AG09309 (cell line): ENCODE measurements at regions not wholly inside any gene's neighbourhood (a gene's known extent, or its start where the extent isn't known, plus 50 kb on each side); places are given as distances from the start of the nearest gene placed in this dataset.

Experiments
- DNase-seq: peaks from one replicate; pipeline ENCODE4 v3.0.0-alpha.2; 2010; ENCODE audit warnings: low read depth
- H3K4me3 ChIP-seq: 2 replicates; pipeline ENCODE4 v1.5.1; 2011; ENCODE audit warnings: mild to moderate bottlenecking, low read depth, low read length, moderate library complexity; ENCODE audit not compliant: control insufficient read depth
- TF ChIP-seq, protein P1 (sequence below): IDR thresholded peaks from 2 replicates; pipeline ENCODE4 v1.5.1; 2011; ENCODE audit warnings: mild to moderate bottlenecking, low read depth, low read length, inconsistent platforms; ENCODE audit not compliant: insufficient read depth, control insufficient read depth; ENCODE audit errors: missing control alignments

DNA sequence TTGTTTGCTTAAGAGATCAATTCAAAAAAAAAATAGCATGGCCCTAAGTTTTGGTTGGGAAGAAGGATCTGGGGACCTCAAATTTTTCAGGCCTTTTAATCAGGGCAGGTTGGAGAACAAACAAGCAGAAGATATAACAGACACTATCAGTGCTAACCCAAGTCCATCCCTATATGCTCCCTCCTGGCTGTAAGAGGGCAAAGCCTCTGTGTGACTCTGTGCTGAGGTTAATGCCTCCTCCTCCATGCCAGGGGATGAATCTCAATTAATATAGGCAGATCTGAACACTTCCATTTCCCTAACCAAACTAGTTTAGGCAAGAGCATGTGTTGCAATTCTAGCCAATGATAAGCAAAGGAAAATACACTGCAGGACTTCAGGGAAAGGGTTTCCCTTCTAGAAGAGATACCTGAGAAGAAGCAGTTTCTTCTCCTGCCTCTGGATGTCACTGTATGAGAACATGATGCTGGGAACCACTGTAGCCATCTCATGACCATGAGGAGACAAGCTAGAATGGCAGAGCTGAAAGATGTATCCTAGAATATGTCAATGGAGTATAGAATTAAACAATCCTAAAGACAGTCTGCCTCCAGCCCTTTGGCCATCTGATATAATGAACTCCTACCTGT is 76.0 kb downstream of the CHD9NB start:
- peak; percentile 5 for DNase-seq
- no peak overlapping the region for H3K4me3 ChIP-seq
- TF ChIP-seq, protein P1, sequence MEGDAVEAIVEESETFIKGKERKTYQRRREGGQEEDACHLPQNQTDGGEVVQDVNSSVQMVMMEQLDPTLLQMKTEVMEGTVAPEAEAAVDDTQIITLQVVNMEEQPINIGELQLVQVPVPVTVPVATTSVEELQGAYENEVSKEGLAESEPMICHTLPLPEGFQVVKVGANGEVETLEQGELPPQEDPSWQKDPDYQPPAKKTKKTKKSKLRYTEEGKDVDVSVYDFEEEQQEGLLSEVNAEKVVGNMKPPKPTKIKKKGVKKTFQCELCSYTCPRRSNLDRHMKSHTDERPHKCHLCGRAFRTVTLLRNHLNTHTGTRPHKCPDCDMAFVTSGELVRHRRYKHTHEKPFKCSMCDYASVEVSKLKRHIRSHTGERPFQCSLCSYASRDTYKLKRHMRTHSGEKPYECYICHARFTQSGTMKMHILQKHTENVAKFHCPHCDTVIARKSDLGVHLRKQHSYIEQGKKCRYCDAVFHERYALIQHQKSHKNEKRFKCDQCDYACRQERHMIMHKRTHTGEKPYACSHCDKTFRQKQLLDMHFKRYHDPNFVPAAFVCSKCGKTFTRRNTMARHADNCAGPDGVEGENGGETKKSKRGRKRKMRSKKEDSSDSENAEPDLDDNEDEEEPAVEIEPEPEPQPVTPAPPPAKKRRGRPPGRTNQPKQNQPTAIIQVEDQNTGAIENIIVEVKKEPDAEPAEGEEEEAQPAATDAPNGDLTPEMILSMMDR = peak; percentile 38

DNA sequence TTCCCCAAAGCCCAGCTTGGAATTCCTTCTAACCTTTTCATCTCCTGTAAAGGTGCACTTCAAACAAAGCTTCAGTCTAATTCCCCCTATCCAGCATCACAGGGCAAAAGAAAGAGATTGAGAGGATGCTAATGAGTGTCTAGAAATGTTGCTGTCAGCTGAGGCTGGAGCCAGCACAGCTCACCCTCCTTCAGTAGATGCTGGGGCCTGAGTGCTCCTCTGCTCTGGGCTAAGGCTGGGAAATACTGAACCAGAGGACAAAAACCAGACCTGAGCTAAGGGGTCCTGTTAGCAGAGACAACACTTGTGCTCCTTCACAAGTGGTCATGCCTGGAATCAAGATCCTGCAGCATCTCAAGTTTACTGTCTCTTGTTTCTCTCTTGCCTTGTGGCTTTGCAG is 85.0 kb downstream of the CHD9NB start:
- no peak for DNase-seq
- TF ChIP-seq, protein P1 = no peak
- no peak overlapping the region for H3K4me3 ChIP-seq

DNA sequence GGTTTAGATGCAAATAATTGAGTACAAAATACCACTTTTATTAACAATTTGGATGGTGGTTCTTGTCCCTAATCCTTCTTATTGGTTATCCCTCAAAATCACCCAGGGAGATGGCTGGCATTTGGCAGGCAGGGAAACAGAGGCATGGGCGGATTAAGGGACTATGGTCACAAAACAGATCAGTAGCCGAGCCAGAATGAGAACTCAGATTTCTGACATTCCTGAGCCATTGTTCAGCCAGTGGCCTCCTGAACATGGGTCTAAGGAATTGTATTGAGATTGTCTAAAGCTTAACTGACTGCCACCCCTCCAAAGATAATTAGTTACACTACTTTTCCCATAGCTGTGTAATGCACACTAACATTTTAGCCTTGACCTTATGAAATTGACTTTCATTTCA is 88.4 kb downstream of the CHD9NB start:
- no peak for DNase-seq
- no peak overlapping the region for H3K4me3 ChIP-seq
- TF ChIP-seq, protein P1 = no peak

DNA sequence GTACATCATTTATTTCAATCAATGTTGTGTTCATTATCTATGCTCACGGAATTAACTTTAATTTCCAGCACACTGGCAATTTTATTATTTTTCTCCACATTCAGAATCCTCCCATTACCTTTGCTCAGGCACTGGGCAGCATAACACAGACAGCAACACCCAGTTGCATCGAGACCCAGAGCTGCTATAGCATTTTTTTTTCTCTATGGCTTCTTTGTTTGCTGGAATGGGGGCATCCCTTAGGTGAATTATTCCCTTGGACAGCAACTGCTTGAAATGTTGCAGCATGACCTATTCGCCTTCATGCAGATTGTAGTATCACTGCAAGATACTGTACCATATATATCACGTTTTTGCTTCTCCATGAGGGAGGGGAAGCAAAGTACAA is 88.8 kb downstream of the CHD9NB start:
- no peak for DNase-seq
- TF ChIP-seq, protein P1 = no peak
- H3K4me3 ChIP-seq = no peak overlapping the region

DNA sequence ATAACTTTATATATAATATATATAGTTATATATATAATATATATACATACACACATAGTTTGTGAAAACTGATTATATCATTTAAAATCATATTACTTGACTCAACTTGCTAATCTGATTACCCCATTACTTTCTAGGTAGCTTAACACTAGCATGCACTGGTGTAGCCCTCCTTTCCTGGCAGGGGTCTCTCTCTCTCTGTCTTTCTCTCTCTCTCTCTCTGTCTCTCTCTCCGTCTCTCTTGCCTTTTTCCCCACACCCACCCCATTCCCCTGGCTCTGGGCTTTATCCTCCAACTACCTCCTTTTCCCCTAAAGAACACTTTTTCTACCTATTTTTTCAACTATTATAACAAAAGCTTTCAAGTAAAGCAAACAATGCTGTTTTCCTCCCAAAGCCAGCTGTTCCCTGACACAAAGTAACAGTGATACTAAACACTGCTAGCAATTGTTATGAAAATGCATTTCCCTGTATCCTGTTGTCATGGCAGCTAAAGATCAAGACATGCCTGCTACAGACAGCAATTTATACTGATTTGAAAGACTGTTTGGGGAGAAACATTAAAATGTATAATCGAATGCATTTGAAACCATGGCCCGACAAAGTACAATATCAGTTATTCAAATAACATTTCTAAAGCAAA is 89.4 kb downstream of the CHD9NB start:
- DNase-seq = no peak
- TF ChIP-seq, protein P1 = no peak
- H3K4me3 ChIP-seq = no peak overlapping the region

DNA sequence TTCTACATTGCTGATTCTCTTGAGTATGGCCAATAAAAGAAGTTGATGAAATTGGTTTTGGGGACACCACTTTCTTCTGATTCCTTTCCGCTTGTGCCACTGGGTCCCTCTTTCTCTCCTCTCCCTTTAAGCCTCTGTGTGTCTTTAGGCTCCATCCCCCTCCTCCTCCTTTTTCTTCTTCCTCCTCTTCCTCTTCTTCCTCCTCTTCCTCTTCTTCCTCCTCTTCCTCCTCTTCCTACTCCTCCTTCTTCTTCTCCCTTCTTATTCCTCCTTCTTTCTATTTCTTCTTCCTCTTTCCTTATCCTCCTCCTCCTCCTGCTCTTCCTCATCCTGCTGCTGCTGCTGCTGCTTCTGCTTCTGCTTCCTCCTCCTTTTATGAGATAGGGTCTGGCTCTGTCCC is 93.7 kb downstream of the CHD9NB start:
- DNase-seq = no peak
- no peak overlapping the region for H3K4me3 ChIP-seq
- TF ChIP-seq, protein P1 = no peak
